CD4-positive, alpha-beta T cell treated with Interleukin-1 beta for 1 hour (primary cell): ENCODE measurements at regions not wholly inside any gene's neighbourhood (a gene's known extent, or its start where the extent isn't known, plus 50 kb on each side); places are given as distances from the start of the nearest gene placed in this dataset.
A peak's percentile ranks its signal among the peaks of the same experiment; 100 is the strongest.

Source experiments
- DNase-seq, 2 donors: peaks; one replicate each; pipeline ENCODE4 v3.0.0-alpha.2; 2020 to 2022

- no peak for DNase-seq
Measured at GRCh38 chr6:18335948-18336347, 51.2 kb upstream of the RNF144B start.

- no peak for DNase-seq
Measured at GRCh38 chr6:18334251-18334650, 52.9 kb upstream of the RNF144B start.

- peak in 1 of 2 donors; percentile 23 for DNase-seq
Measured at GRCh38 chr6:18330548-18331081, 56.5 kb upstream of the RNF144B start.

- no peak for DNase-seq
Measured at GRCh38 chr6:18329776-18330175, 57.4 kb upstream of the RNF144B start.

GRCh38 chr6:18328540-18328939 is 58.6 kb upstream of the RNF144B start:
- DNase-seq = peak in 1 of 2 donors; percentile 12

GRCh38 chr6:18328070-18328469 is 59.1 kb upstream of the RNF144B start:
- no peak for DNase-seq

GRCh38 chr6:18327626-18328025 is 59.5 kb upstream of the RNF144B start:
- peak in 1 of 2 donors; percentile 29 for DNase-seq

- DNase-seq = no peak
Measured at GRCh38 chr6:18326980-18327379, 60.2 kb upstream of the RNF144B start.

- no peak for DNase-seq
Measured at GRCh38 chr6:18326001-18326400, 61.1 kb upstream of the RNF144B start.

- DNase-seq = no peak
Measured at GRCh38 chr6:18324706-18325042, 60.3 kb upstream of the DEK start.

GRCh38 chr6:18323935-18324705 is 59.8 kb upstream of the DEK start:
- peak in 1 of 2 donors; percentile 46 for DNase-seq

GRCh38 chr6:18317850-18318249 is 53.5 kb upstream of the DEK start:
- DNase-seq = no peak

GRCh38 chr6:18314317-18314997 is 50.1 kb upstream of the DEK start:
- no peak for DNase-seq
